ENCODE measurements at regions not wholly inside any gene's neighbourhood (a gene's known extent, or its start where the extent isn't known, plus 50 kb on each side); places are given as distances from the start of the nearest gene placed in this dataset.

DNA sequence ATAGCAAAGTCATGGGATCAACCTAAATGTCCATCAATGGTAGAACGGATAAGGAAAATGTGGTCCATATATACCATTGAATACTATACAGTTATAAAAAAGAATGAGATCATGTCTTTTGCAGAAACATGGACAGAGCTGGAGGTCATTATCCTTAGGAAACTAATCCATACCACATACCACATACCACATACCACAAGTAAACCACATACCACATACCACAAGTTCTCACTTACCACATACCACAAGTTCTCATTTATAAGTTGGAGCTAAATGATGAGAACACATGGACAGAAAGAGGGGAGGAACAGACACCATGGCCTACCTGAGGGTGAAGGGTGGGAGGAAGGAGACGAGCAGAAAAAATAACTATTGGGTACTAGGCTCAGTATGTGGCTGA, 154.6 kb upstream of the GHR start:
- TF ChIP-seq RORB (CRISPR knock-in tag; IDR thresholded peaks at IDR 0.05) = no peak
- no peak for TF ChIP-seq CTCF (IDR thresholded peaks at IDR 0.05)
- TF ChIP-seq FOXK1 (CRISPR knock-in tag; IDR thresholded peaks at IDR 0.05) = no peak
